ENCODE measurements at regions not wholly inside any gene's neighbourhood (a gene's known extent, or its start where the extent isn't known, plus 50 kb on each side); places are given as distances from the start of the nearest gene placed in this dataset.

DNA sequence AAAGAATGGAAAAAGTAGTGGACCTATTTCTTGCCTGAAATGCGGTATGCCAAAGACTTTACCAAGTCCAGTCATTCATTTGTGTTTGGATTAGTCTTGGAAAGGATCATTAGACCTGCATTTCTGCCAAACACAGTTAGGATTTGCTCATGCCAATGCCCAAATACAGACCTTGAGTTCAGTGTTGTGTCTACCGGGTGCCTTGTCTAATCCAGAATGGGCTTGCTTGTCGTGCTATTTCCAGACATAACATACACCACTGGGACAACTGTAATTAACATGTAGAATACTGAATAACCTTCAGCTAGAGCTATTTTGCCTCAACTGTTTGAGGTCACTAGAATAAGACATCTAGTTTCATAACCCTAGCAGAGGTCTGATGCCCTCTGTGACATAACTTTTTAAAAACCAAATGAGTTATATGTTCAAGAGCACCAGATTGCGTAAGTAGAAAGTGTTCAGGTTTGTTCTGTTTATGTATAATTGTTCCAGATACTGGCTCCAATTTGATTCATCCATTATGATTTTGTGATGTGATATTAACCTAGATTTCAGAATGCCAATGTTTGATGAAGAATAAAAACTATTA, 145.3 kb upstream of the DPH6 start:
- TF ChIP-seq JUNB (IDR thresholded peaks at IDR 0.05): no peak
- no peak for TF ChIP-seq JUN (IDR thresholded peaks at IDR 0.05)
- TF ChIP-seq HDAC2 (IDR thresholded peaks at IDR 0.05): no peak
- no peak for TF ChIP-seq CTCF (IDR thresholded peaks at IDR 0.05)
- no peak for TF ChIP-seq EP300 (IDR thresholded peaks at IDR 0.05)
